Esophagus squamous epithelium (tissue), 5 donors: ENCODE measurements at regions not wholly inside any gene's neighbourhood (a gene's known extent, or its start where the extent isn't known, plus 50 kb on each side); places are given as distances from the start of the nearest gene placed in this dataset.
"Not testable (repeated sequence)": the region's sequence is repeated elsewhere in the genome, so short reads cannot be mapped to it uniquely, and the experiment has no call there.

Experiments
- DNase-seq: peaks from one replicate; lab custom pipeline; 2025; lab: John Stamatoyannopoulos, UW
- H3K27ac ChIP-seq, 4 donors: fragments of 200-600 bp; sonication (generic); one replicate each; pipeline ENCODE4 v1.5.1; 2016 to 2019; ENCODE audit warnings: mild to moderate bottlenecking in 1 of 4
- H3K27me3 ChIP-seq, 4 donors: fragments of 200-600 bp; sonication (generic); 1 replicate in 3 of 4; 2 replicates in 1 of 4; pipeline versions ENCODE4 v1.5.1 to v1.6.0; 2017 to 2021; ENCODE audit warnings: antibody characterized with exemption in 1 of 4
- H3K36me3 ChIP-seq, 3 donors: fragments of 200-600 bp; sonication (generic); one replicate each; pipeline ENCODE4 v1.5.1; 2016 to 2019
- H3K4me1 ChIP-seq, 3 donors: fragments of 200-600 bp; sonication (generic); one replicate each; pipeline ENCODE4 v1.5.1; 2017 to 2019
- H3K4me3 ChIP-seq, 4 donors: fragments of 200-600 bp; sonication (generic); 1 replicate in 3 of 4; 2 replicates in 1 of 4; pipeline ENCODE4 v1.5.1; 2016 to 2019; ENCODE audit warnings: mild to moderate bottlenecking in 2 of 4, moderate library complexity in 1 of 4
- H3K9me3 ChIP-seq, 3 donors: fragments of 200-600 bp; sonication (generic); one replicate each; pipeline ENCODE4 v1.5.1; 2016 to 2019
- CTCF ChIP-seq, 6 experiments: fragments of 450-650 bp in 4 of 6; fragments of 200-600 bp in 2 of 6; sonication (generic) in 2 of 6; IDR thresholded peaks; one replicate each; pipeline ENCODE4 v1.5.1; 2016 to 2019; ENCODE audit warnings: antibody characterized with exemption in 6 of 6, mild to moderate bottlenecking in 4 of 6, moderate library complexity in 4 of 6
- POLR2A ChIP-seq, 4 donors: fragments of 450-650 bp; IDR thresholded peaks; one replicate each; pipeline ENCODE4 v1.6.1; 2017; ENCODE audit warnings: antibody characterized with exemption in 4 of 4, mild to moderate bottlenecking in 4 of 4, moderate library complexity in 3 of 4
- WGBS, 2 donors: methylation state at CpG; one replicate each; pipeline ENCODE4 v1.1.5; 2018; 5-methylcytosine and 5-hydroxymethylcytosine counted together
- intact Hi-C: fragments of 100-400 bp; cut with DNase I; formaldehyde crosslinking; loops from one replicate; pipeline ENCODE4 v1.15.0; 2022
- donor health status: DM: yes; HTN: yes; CAD: no.

GRCh38 chr7:50908628-50909290 lies 126.1 kb upstream of the GRB10 start:
- intact Hi-C loops = no loop called here
- no peak for TF ChIP-seq POLR2A (IDR thresholded peaks at IDR 0.05)
- no peak for TF ChIP-seq CTCF (IDR thresholded peaks at IDR 0.05)
- DNase-seq = no peak
- H3K9me3 ChIP-seq = no peaks in the 10 kb centered on the region
- H3K36me3 ChIP-seq = no peaks in the 10 kb centered on the region
- H3K4me1 ChIP-seq = no peaks in the 10 kb centered on the region
- no peak overlapping the region for H3K4me3 ChIP-seq
- H3K27ac ChIP-seq = no peak overlapping the region
- H3K27me3 ChIP-seq = no peaks in the 10 kb centered on the region
- 28 to 49% methylated on average over 2 of the region's 2 CpGs for WGBS, 2 donors

GRCh38 chr7:50898604-50899477 lies 116.1 kb upstream of the GRB10 start:
- peak overlapping the region in 1 of 4 donors; percentile 18 for H3K4me3 ChIP-seq
- H3K9me3 ChIP-seq, intact Hi-C loops, H3K27me3 ChIP-seq, H3K27ac ChIP-seq, H3K4me1 ChIP-seq, DNase-seq, H3K36me3 ChIP-seq: not testable (repeated sequence)
- 72 to 86% methylated on average over 10 to 24 of the region's 31 CpGs for WGBS, 2 donors

GRCh38 chr7:50887061-50887460 lies 104.4 kb upstream of the GRB10 start:
- 42 to 60% methylated on average over 2 of the region's 6 CpGs for WGBS, 2 donors
- H3K36me3 ChIP-seq, H3K27ac ChIP-seq, H3K27me3 ChIP-seq, H3K4me3 ChIP-seq, intact Hi-C loops, H3K4me1 ChIP-seq, H3K9me3 ChIP-seq, DNase-seq: not testable (repeated sequence)

- Histone ChIP-seq H3K4me3 (no peak overlapping the region), H3K27ac (no peak overlapping the region), H3K27me3 (peaks cover 0 to 15% (median 0%) of the 10 kb centered on the region in 4 donors), H3K4me1 (peaks cover 0 to 10% (median 0%) of the 10 kb centered on the region in 3 donors), H3K36me3 (no peaks in the 10 kb centered on the region), H3K9me3 (no peaks in the 10 kb centered on the region)
- TF ChIP-seq POLR2A (IDR thresholded peaks at IDR 0.05) (no peak), CTCF (IDR thresholded peaks at IDR 0.05) (no peak)
- WGBS, 2 donors = 100% methylated on average over 1 of the region's 4 CpGs
- intact Hi-C loops = no loop called here
- no peak for DNase-seq
Observed at GRCh38 chr7:50872437-50872836, 89.7 kb upstream of the GRB10 start.

- DNase-seq = no peak
- intact Hi-C loops = no loop called here
- no peaks in the 10 kb centered on the region for H3K36me3 ChIP-seq
- H3K4me1 ChIP-seq = peaks cover 0 to 22% (median 0%) of the 10 kb centered on the region in 3 donors
- H3K27me3 ChIP-seq = peaks cover 0 to 17% (median 0%) of the 10 kb centered on the region in 4 donors
- H3K4me3 ChIP-seq = no peak overlapping the region
- no peak overlapping the region for H3K27ac ChIP-seq
- WGBS, 2 donors = 40 to 46% methylated on average over 5 of the region's 5 CpGs
- H3K9me3 ChIP-seq = no peaks in the 10 kb centered on the region
- TF ChIP-seq POLR2A (IDR thresholded peaks at IDR 0.05) (no peak), CTCF (IDR thresholded peaks at IDR 0.05) (no peak)
Observed at GRCh38 chr7:50869108-50869725, 86.5 kb upstream of the GRB10 start.
